GM23338 (cell line): ENCODE measurements at regions not wholly inside any gene's neighbourhood (a gene's known extent, or its start where the extent isn't known, plus 50 kb on each side); places are given as distances from the start of the nearest gene placed in this dataset.

Experiments
- ZNF331 ChIP-seq: fragments of 250-450 bp; sonication (Bioruptor Pico); IDR thresholded peaks from 2 replicates; pipeline ENCODE4 v1.5.0; 2020; ENCODE audit warnings: low read depth, mild to moderate bottlenecking, moderate library complexity
- TF ChIP-seq, protein P1 (sequence below), 2 experiments: fragments of 200-600 bp in 1 of 2; sonication (generic) in 1 of 2; conservative IDR thresholded peaks; 2 replicates each; pipeline versions ENCODE4 v1.5.1 to v1.6.1; 2016 to 2017; ENCODE audit warnings: antibody characterized with exemption in 2 of 2, low read depth in 2 of 2, mild to moderate bottlenecking in 2 of 2, moderate library complexity in 1 of 2

DNA sequence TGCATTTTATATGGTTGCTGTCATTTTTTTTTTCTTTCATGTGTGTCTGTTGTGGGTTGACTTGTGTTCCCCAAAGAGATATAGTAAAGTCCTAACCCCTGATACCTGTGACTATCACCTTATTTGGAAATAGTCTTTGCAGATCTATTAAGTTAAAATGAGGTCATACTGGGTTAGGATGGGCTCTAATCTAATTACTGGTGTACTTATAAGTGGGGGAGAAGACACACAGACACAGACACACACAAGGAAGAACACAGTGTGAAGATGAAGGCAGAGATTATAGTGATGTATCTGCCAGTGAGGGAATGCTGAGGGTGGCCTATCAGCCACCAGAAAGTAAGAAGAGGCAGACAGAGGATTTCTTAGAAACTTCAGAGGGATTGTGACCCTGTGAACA, 318.4 kb upstream of the ATP2B1 start:
- no peak for TF ChIP-seq ZNF331 (CRISPR knock-in tag)
- TF ChIP-seq, protein P1, sequence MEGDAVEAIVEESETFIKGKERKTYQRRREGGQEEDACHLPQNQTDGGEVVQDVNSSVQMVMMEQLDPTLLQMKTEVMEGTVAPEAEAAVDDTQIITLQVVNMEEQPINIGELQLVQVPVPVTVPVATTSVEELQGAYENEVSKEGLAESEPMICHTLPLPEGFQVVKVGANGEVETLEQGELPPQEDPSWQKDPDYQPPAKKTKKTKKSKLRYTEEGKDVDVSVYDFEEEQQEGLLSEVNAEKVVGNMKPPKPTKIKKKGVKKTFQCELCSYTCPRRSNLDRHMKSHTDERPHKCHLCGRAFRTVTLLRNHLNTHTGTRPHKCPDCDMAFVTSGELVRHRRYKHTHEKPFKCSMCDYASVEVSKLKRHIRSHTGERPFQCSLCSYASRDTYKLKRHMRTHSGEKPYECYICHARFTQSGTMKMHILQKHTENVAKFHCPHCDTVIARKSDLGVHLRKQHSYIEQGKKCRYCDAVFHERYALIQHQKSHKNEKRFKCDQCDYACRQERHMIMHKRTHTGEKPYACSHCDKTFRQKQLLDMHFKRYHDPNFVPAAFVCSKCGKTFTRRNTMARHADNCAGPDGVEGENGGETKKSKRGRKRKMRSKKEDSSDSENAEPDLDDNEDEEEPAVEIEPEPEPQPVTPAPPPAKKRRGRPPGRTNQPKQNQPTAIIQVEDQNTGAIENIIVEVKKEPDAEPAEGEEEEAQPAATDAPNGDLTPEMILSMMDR (conservative IDR thresholded peaks at IDR 0.05; ENCODE audit: low read depth in 2 of 2): no peak
